ENCODE measurements at regions not wholly inside any gene's neighbourhood (a gene's known extent, or its start where the extent isn't known, plus 50 kb on each side); places are given as distances from the start of the nearest gene placed in this dataset.
A peak's percentile ranks its signal among the peaks of the same experiment; 100 is the strongest.

DNA sequence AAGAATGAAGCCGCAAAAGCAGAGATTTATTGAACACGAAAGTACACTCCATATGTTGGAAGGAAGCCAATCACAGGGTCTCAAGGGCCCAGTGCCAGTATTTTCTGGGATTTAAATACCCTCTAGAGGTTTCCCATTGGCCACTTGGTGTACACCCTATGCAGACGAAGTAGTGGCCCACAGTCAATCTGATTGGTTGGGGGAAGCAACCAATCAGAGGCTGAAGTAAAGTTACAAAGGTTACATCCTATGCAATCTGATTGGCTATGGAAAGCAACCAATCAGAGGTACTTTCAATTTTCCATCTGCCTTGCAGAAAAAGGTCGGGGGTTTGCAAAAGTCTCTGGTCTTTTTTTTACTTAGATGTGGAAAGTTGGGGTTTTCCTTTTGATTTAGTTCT, 481.3 kb upstream of the NRP1 start:
- DNase-seq (ENCODE audit: extremely low spot score in 2 of 2), result peak in 1 of 2 donors; percentile 25
- no peak overlapping the region for H3K4me3 ChIP-seq
- H3K27me3 ChIP-seq, result no peaks in the 10 kb centered on the region
- no peaks in the 10 kb centered on the region for H3K4me1 ChIP-seq
- H3K36me3 ChIP-seq, result no peaks in the 10 kb centered on the region
- TF ChIP-seq, protein P1, sequence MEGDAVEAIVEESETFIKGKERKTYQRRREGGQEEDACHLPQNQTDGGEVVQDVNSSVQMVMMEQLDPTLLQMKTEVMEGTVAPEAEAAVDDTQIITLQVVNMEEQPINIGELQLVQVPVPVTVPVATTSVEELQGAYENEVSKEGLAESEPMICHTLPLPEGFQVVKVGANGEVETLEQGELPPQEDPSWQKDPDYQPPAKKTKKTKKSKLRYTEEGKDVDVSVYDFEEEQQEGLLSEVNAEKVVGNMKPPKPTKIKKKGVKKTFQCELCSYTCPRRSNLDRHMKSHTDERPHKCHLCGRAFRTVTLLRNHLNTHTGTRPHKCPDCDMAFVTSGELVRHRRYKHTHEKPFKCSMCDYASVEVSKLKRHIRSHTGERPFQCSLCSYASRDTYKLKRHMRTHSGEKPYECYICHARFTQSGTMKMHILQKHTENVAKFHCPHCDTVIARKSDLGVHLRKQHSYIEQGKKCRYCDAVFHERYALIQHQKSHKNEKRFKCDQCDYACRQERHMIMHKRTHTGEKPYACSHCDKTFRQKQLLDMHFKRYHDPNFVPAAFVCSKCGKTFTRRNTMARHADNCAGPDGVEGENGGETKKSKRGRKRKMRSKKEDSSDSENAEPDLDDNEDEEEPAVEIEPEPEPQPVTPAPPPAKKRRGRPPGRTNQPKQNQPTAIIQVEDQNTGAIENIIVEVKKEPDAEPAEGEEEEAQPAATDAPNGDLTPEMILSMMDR (IDR thresholded peaks at IDR 0.05), result no peak
- no peak for TF ChIP-seq POLR2A (IDR thresholded peaks at IDR 0.05)
- no peak for TF ChIP-seq POLR2AphosphoS5 (IDR thresholded peaks at IDR 0.05; ENCODE audit: insufficient read depth in 1 of 2, low read depth in 1 of 2)
- intact Hi-C loops (cut with DNase I), result no loop called here
- no peaks in the 10 kb centered on the region for H3K9me3 ChIP-seq
- no peak overlapping the region for H3K27ac ChIP-seq

DNA sequence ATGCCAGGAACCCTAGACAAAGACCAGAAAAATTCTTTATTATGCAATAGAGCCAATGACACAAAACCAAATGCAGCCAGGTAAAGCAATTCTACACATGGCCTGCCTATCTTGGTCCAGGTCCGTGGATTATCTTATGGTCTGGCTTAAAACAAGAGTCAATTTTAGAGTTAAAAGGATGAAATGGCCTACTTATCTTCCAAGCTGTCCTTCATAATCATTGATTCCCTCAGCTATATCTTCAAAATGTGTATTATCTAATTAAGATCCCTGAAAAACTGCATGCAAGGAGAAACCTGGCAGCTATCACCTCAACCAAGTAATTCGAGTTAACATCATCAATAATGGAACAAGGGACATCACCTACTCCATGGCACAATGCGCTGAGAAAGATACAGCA, 479.4 kb upstream of the NRP1 start:
- intact Hi-C loops (cut with DNase I), result no loop called here
- Histone ChIP-seq H3K27me3 (no peaks in the 10 kb centered on the region), H3K4me3 (no peak overlapping the region), H3K36me3 (no peaks in the 10 kb centered on the region), H3K4me1 (no peaks in the 10 kb centered on the region), H3K27ac (no peak overlapping the region), H3K9me3 (no peaks in the 10 kb centered on the region)
- no peak for DNase-seq (ENCODE audit: extremely low spot score in 2 of 2)
- TF ChIP-seq, protein P1 (IDR thresholded peaks at IDR 0.05), result no peak
- TF ChIP-seq POLR2AphosphoS5 (IDR thresholded peaks at IDR 0.05; ENCODE audit: insufficient read depth in 1 of 2, low read depth in 1 of 2), result no peak
- TF ChIP-seq POLR2A (IDR thresholded peaks at IDR 0.05), result no peak

DNA sequence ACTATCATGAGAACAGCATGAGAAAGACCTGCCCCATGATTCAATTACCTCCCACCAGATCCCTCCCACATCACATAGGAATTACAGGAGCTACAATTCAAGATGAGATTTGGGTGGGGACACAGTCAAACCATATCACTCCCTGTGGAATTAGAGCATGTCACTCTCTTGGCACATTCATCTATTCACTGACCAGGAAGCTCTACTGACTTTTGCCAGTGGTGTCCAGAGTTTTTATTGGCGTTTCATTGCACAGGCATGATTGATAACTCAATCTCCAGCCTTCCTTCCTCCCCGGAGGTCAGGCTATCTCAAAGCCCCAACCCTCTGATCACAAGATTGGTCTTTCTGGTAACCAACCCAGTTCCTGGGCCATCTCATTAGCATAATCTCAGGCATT, 478.9 kb upstream of the NRP1 start:
- intact Hi-C loops (cut with DNase I), result no loop called here

DNA sequence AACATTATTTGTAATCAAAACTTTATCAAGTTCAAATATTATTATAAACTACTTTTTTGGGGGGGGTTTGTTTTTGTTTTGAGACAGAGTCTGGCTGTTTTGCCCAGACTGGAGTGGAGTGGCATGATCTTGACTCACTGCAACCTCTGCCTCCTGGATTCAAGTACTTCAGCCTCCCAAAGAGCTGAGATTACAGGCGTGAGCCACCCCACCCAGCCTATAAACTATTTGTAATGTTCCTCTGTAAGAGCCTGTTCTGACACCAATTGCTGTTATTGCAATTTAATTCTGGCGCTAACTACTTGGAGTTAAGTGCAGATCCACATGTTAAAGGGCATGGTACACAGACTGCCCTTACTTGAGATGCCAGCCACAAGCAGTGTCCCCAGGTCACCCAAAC, 478.1 kb upstream of the NRP1 start:
- peak in 1 of 2 donors; percentile 62 for DNase-seq (ENCODE audit: extremely low spot score in 2 of 2)
- H3K4me3 ChIP-seq, result no peak overlapping the region
- TF ChIP-seq, protein P1 (IDR thresholded peaks at IDR 0.05), result no peak
- TF ChIP-seq POLR2A (IDR thresholded peaks at IDR 0.05), result no peak
- no peak for TF ChIP-seq POLR2AphosphoS5 (IDR thresholded peaks at IDR 0.05; ENCODE audit: insufficient read depth in 1 of 2, low read depth in 1 of 2)
- no peaks in the 10 kb centered on the region for H3K36me3 ChIP-seq
- no peaks in the 10 kb centered on the region for H3K27me3 ChIP-seq
- no peak overlapping the region for H3K27ac ChIP-seq
- H3K9me3 ChIP-seq, result no peaks in the 10 kb centered on the region
- H3K4me1 ChIP-seq, result no peaks in the 10 kb centered on the region
- intact Hi-C loops (cut with DNase I), result no loop called here

More for the DNA sequence above, 478.9 kb upstream of the NRP1 start:
- Histone ChIP-seq H3K27me3 (no peaks in the 10 kb centered on the region), H3K27ac (no peak overlapping the region), H3K4me3 (no peak overlapping the region), H3K36me3 (no peaks in the 10 kb centered on the region), H3K4me1 (no peaks in the 10 kb centered on the region), H3K9me3 (no peaks in the 10 kb centered on the region)
- peak in 1 of 2 donors; percentile 5 for DNase-seq (ENCODE audit: extremely low spot score in 2 of 2)
- TF ChIP-seq POLR2A (IDR thresholded peaks at IDR 0.05) (no peak), POLR2AphosphoS5 (IDR thresholded peaks at IDR 0.05; ENCODE audit: insufficient read depth in 1 of 2, low read depth in 1 of 2) (no peak)
- TF ChIP-seq, protein P1 (IDR thresholded peaks at IDR 0.05), result no peak

DNA sequence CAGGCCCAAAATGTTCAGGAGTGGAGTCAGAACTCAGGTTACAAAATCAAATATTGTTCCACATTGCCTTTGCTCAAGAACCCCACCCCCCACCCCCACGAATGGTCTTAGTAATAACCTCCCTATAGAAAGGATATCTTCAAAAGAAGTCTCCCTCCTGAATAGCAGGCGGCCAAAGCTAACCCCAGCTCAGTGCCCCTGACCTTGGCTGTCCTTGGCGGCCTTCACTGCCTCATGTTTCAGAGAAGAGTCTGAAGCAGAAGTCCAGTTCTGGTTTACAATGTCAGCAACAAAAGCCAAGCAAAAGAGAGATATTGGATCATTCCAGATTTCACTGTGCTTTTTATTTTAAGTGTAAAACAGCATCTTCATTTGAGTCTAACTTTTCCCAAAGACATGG, 476.5 kb upstream of the NRP1 start:
- Histone ChIP-seq H3K4me1 (no peaks in the 10 kb centered on the region), H3K36me3 (no peaks in the 10 kb centered on the region), H3K27ac (no peak overlapping the region), H3K4me3 (no peak overlapping the region), H3K9me3 (no peaks in the 10 kb centered on the region), H3K27me3 (no peaks in the 10 kb centered on the region)
- no peak for DNase-seq (ENCODE audit: extremely low spot score in 2 of 2)
- intact Hi-C loops (cut with DNase I), result no loop called here
- TF ChIP-seq POLR2AphosphoS5 (IDR thresholded peaks at IDR 0.05; ENCODE audit: insufficient read depth in 1 of 2, low read depth in 1 of 2) (no peak), POLR2A (IDR thresholded peaks at IDR 0.05) (no peak)
